ENCODE measurements at regions not wholly inside any gene's neighbourhood (a gene's known extent, or its start where the extent isn't known, plus 50 kb on each side); places are given as distances from the start of the nearest gene placed in this dataset.

DNA sequence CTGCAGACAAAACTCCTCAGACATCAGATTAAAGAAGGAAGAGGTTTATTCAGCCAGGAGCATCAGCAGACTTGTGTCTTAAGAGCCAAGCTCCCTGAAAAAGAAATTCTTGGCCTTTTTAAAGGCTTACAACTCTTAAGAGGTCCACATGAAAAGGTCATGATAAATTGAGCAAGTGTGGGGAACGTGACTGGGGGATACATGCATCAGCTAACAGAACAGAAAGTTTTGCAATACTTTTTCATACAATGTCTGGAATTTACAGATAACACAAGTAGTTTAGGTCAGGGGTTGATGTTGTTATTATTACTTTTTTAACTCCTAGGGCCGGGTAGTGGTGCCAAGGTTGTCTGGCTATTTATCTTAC lies 55.6 kb upstream of the RBMX start:
- no peak for TF ChIP-seq EZH2 (IDR thresholded peaks at IDR 0.05; ENCODE audit: low read length, missing control alignments)
- TF ChIP-seq, protein P1, sequence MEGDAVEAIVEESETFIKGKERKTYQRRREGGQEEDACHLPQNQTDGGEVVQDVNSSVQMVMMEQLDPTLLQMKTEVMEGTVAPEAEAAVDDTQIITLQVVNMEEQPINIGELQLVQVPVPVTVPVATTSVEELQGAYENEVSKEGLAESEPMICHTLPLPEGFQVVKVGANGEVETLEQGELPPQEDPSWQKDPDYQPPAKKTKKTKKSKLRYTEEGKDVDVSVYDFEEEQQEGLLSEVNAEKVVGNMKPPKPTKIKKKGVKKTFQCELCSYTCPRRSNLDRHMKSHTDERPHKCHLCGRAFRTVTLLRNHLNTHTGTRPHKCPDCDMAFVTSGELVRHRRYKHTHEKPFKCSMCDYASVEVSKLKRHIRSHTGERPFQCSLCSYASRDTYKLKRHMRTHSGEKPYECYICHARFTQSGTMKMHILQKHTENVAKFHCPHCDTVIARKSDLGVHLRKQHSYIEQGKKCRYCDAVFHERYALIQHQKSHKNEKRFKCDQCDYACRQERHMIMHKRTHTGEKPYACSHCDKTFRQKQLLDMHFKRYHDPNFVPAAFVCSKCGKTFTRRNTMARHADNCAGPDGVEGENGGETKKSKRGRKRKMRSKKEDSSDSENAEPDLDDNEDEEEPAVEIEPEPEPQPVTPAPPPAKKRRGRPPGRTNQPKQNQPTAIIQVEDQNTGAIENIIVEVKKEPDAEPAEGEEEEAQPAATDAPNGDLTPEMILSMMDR (conservative IDR thresholded peaks at IDR 0.05 in 1 of 2, IDR thresholded peaks at IDR 0.05 in 1 of 2; ENCODE audit: low read depth in 1 of 2, low read length in 2 of 2), result no peak
